OCI-LY1 (cell line): ENCODE measurements at regions not wholly inside any gene's neighbourhood (a gene's known extent, or its start where the extent isn't known, plus 50 kb on each side); places are given as distances from the start of the nearest gene placed in this dataset.

Experiments used
- EZH2 ChIP-seq: fragments of 200-600 bp; sonication (generic), shearing (Covaris generic); IDR thresholded peaks from 2 replicates; pipeline ENCODE4 v1.8.0; 2017; ENCODE audit warnings: borderline replicate concordance, mixed run types, mild to moderate bottlenecking, antibody characterized with exemption, low read length, moderate library complexity, mixed read lengths
- TF ChIP-seq, protein P1 (sequence below): fragments of 200-600 bp; sonication (generic), shearing (Covaris generic); IDR thresholded peaks from 2 replicates; pipeline ENCODE4 v1.5.1; 2017; ENCODE audit warnings: mild to moderate bottlenecking, antibody characterized with exemption, low read length, moderate library complexity, mixed read lengths

DNA sequence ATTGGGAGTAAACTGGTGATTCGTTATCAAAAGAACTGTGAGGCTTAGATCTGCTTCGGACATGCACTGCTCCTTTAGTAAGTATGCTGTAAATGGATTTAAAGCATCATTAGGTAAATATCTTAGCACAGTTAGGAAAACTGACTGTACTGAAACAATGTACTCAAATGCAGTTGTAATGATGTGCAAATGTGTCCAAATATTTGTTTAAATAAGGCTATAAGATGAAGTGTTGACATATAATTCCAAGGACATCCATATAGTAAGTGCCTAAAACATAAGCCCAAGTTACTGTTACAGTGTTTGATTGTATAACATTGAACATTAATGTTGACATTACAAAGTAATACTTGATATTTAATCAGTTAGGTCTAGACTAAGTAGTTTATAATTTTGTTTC is 512.5 kb upstream of the CDH18 start:
- TF ChIP-seq, protein P1, sequence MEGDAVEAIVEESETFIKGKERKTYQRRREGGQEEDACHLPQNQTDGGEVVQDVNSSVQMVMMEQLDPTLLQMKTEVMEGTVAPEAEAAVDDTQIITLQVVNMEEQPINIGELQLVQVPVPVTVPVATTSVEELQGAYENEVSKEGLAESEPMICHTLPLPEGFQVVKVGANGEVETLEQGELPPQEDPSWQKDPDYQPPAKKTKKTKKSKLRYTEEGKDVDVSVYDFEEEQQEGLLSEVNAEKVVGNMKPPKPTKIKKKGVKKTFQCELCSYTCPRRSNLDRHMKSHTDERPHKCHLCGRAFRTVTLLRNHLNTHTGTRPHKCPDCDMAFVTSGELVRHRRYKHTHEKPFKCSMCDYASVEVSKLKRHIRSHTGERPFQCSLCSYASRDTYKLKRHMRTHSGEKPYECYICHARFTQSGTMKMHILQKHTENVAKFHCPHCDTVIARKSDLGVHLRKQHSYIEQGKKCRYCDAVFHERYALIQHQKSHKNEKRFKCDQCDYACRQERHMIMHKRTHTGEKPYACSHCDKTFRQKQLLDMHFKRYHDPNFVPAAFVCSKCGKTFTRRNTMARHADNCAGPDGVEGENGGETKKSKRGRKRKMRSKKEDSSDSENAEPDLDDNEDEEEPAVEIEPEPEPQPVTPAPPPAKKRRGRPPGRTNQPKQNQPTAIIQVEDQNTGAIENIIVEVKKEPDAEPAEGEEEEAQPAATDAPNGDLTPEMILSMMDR: no peak
- no peak for TF ChIP-seq EZH2
